Esophagus muscularis mucosa (tissue), 4 donors: ENCODE measurements at regions not wholly inside any gene's neighbourhood (a gene's known extent, or its start where the extent isn't known, plus 50 kb on each side); places are given as distances from the start of the nearest gene placed in this dataset.

ENCODE experiments used
- EP300 ChIP-seq: sonication (generic); formaldehyde crosslinking; IDR thresholded peaks from one replicate; pipeline ENCODE4 v1.6.1; 2017; ENCODE audit warnings: antibody characterized with exemption
- POLR2A ChIP-seq: fragments of 450-650 bp; IDR thresholded peaks from one replicate; pipeline ENCODE4 v1.6.1; 2017; ENCODE audit warnings: antibody characterized with exemption, moderate library complexity, mild to moderate bottlenecking, low read depth
- TF ChIP-seq, protein P1 (sequence below), 3 experiments: fragments of 200-600 bp in 2 of 3; fragments of 450-650 bp in 1 of 3; sonication (generic) in 2 of 3; IDR thresholded peaks; one replicate each; pipeline ENCODE4 v1.5.1; 2017 to 2019; ENCODE audit warnings: antibody characterized with exemption in 3 of 3, mild to moderate bottlenecking in 2 of 3, moderate library complexity in 1 of 3

- TF ChIP-seq, protein P1, sequence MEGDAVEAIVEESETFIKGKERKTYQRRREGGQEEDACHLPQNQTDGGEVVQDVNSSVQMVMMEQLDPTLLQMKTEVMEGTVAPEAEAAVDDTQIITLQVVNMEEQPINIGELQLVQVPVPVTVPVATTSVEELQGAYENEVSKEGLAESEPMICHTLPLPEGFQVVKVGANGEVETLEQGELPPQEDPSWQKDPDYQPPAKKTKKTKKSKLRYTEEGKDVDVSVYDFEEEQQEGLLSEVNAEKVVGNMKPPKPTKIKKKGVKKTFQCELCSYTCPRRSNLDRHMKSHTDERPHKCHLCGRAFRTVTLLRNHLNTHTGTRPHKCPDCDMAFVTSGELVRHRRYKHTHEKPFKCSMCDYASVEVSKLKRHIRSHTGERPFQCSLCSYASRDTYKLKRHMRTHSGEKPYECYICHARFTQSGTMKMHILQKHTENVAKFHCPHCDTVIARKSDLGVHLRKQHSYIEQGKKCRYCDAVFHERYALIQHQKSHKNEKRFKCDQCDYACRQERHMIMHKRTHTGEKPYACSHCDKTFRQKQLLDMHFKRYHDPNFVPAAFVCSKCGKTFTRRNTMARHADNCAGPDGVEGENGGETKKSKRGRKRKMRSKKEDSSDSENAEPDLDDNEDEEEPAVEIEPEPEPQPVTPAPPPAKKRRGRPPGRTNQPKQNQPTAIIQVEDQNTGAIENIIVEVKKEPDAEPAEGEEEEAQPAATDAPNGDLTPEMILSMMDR (IDR thresholded peaks at IDR 0.05), result no peak
- TF ChIP-seq POLR2A, result no peak
- TF ChIP-seq EP300, result no peak
These were observed 340.7 kb downstream of the RAB28 start for GRCh38 chr4:13143222-13144070.
